Memory B cell (primary cell): ENCODE measurements at regions not wholly inside any gene's neighbourhood (a gene's known extent, or its start where the extent isn't known, plus 50 kb on each side); places are given as distances from the start of the nearest gene placed in this dataset.

Experiments used
- ATAC-seq: fragments of 150-1000 bp; cut with Tn5 transposase; 2 replicates; pipeline ENCODE4 v1.10.0; 2021; ENCODE audit warnings: low read depth, mild to moderate bottlenecking, moderate library complexity
- DNase-seq, 2 donors: peaks; one replicate each; pipeline ENCODE4 v3.0.0; 2022; ENCODE audit warnings: low spot score in 2 of 2
- H3K27ac Mint-ChIP-seq: one replicate; pipeline ENCODE4 v1.8.0; 2022; ENCODE audit warnings: mild to moderate bottlenecking, moderate library complexity, mixed read lengths
- H3K27me3 Mint-ChIP-seq: one replicate; pipeline ENCODE4 v1.8.0; 2022; ENCODE audit warnings: mixed read lengths
- H3K36me3 Mint-ChIP-seq: one replicate; pipeline ENCODE4 v1.8.0; 2022; ENCODE audit warnings: mild to moderate bottlenecking, mixed read lengths
- H3K4me1 Mint-ChIP-seq: one replicate; pipeline ENCODE4 v1.8.0; 2022; ENCODE audit warnings: mixed read lengths
- H3K4me3 Mint-ChIP-seq: one replicate; pipeline ENCODE4 v1.8.0; 2022; ENCODE audit warnings: mild to moderate bottlenecking, moderate library complexity, mixed read lengths
- H3K9me3 Mint-ChIP-seq: one replicate; pipeline ENCODE4 v1.8.0; 2022; ENCODE audit warnings: mixed read lengths

- DNase-seq (no peak), ATAC-seq (no peak)
- no peaks in the 10 kb centered on the region for H3K36me3 Mint-ChIP-seq
- no peak overlapping the region for H3K27ac Mint-ChIP-seq
- H3K4me1 Mint-ChIP-seq, result no peaks in the 10 kb centered on the region
- H3K9me3 Mint-ChIP-seq, result peaks cover 6% of the 10 kb centered on the region
- H3K27me3 Mint-ChIP-seq, result no peaks in the 10 kb centered on the region
- no peak overlapping the region for H3K4me3 Mint-ChIP-seq
Measured at GRCh38 chr9:84554069-84554664, 115.4 kb upstream of the NTRK2 start.

- no peaks in the 10 kb centered on the region for H3K4me1 Mint-ChIP-seq
- ATAC-seq (no peak), DNase-seq (no peak)
- H3K36me3 Mint-ChIP-seq, result no peaks in the 10 kb centered on the region
- no peak overlapping the region for H3K27ac Mint-ChIP-seq
- H3K27me3 Mint-ChIP-seq, result peaks cover 3% of the 10 kb centered on the region
- no peak overlapping the region for H3K4me3 Mint-ChIP-seq
- peaks cover 6% of the 10 kb centered on the region for H3K9me3 Mint-ChIP-seq
Measured at GRCh38 chr9:84556556-84556955, 113.0 kb upstream of the NTRK2 start.

- H3K36me3 Mint-ChIP-seq, result no peaks in the 10 kb centered on the region
- H3K27ac Mint-ChIP-seq, result no peak overlapping the region
- ATAC-seq (no peak), DNase-seq (no peak)
- peaks cover 6% of the 10 kb centered on the region for H3K9me3 Mint-ChIP-seq
- H3K27me3 Mint-ChIP-seq, result peaks cover 5% of the 10 kb centered on the region
- H3K4me3 Mint-ChIP-seq, result no peak overlapping the region
- H3K4me1 Mint-ChIP-seq, result no peaks in the 10 kb centered on the region
Measured at GRCh38 chr9:84557751-84558150, 111.8 kb upstream of the NTRK2 start.

DNA sequence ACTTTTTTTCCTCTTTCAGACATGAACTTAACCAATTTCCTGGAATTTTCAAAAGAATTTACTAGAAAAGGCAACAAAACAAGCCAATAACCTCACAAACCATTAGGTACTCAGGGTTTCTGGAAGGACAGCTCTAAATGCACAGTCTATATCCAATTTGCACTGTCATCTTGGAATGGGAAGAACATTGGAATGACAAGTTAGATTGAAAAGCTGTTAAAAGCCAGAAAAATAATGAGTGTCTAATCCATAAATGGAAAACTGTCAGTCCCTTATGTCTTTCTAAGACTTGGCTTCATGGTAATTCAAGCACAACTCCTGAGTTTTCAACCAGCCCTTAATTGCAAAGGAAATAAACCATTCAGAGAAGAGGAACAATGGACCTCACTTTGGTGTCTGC, 105.8 kb upstream of the NTRK2 start:
- Mint-ChIP-seq H3K9me3 (peaks cover 3% of the 10 kb centered on the region), H3K4me1 (no peaks in the 10 kb centered on the region), H3K27ac (no peak overlapping the region), H3K4me3 (no peak overlapping the region), H3K36me3 (no peaks in the 10 kb centered on the region), H3K27me3 (peaks cover 5% of the 10 kb centered on the region)
- ATAC-seq (no peak), DNase-seq (no peak)

DNA sequence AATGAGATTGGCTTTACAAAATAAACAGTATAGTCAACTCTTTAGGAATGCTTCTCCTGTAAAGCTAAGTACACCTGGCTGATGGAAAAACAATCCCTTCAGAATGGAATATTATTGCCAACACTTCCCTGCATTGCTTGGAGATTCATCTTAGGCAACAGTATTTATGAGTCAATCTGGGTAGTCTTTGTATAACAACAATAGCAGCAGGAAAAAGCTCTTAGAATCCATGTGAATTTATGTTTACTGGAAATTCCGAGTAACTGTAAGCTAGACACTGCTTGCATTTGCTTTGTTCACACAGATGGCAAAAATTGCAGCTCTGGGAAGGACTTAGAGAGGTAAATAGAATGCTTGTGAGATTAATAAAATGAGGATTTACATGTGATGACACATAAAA, 101.7 kb upstream of the NTRK2 start:
- Mint-ChIP-seq H3K36me3 (no peaks in the 10 kb centered on the region), H3K4me1 (no peaks in the 10 kb centered on the region), H3K9me3 (peaks cover 2% of the 10 kb centered on the region), H3K27ac (no peak overlapping the region), H3K27me3 (no peaks in the 10 kb centered on the region), H3K4me3 (no peak overlapping the region)
- ATAC-seq (no peak), DNase-seq (no peak)

DNA sequence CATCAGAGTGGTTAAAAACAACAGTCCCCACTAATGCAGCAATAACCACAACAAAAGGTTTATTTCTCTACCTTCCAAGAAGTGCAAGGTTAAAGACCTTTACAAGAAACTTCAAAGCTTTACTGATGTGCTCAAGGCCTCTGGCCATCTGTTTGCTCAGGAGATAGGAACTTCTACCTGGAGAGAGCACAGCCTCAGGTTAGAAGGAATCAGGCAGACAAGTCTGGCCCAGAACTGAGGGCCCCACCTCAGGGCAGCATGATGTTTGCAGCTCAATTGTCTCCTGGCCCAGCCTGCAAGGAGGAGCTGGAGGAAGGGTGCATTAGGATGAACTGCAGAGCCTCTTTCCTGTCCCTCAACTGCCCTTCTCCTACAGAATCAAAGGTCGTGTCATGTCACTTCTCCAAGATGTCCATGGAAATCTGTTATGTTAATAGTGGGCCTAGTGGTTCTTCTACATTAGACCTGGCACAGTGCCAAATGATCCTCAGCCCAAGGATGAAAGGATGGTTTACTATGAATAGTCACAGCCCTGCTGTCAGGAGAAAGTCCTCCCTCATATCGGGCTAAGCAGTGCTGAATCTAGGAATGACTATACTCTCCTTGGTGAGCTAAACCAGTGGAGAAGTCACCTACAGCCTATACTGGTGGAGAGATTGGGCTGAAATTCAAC, 98.9 kb upstream of the NTRK2 start:
- ATAC-seq (no peak), DNase-seq (no peak)
- peaks cover 2% of the 10 kb centered on the region for H3K9me3 Mint-ChIP-seq
- no peak overlapping the region for H3K27ac Mint-ChIP-seq
- no peaks in the 10 kb centered on the region for H3K36me3 Mint-ChIP-seq
- H3K27me3 Mint-ChIP-seq, result no peaks in the 10 kb centered on the region
- no peak overlapping the region for H3K4me3 Mint-ChIP-seq
- no peaks in the 10 kb centered on the region for H3K4me1 Mint-ChIP-seq

DNA sequence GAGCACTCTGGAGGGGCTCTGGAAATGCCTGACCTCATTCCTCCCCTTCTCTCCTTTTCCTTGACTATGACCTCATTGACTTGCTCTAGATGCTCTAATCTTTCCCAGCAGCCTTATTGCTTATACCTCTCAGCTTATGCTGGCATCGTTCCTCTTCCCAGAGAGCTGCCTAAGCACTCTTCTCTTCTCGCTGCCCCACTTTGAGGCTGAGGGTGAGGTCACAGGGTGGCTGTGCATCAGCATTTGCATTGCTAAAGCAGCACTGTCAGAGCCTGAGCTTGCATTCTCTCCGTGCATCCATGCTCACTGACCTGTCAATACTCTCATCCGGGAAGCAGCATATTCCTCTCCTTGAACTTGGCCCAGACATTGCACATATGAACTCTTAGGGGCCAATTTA, 96.4 kb upstream of the NTRK2 start:
- no peak for ATAC-seq
- Mint-ChIP-seq H3K9me3 (peaks cover 5% of the 10 kb centered on the region), H3K36me3 (no peaks in the 10 kb centered on the region), H3K27ac (no peak overlapping the region), H3K4me1 (no peaks in the 10 kb centered on the region), H3K4me3 (no peak overlapping the region), H3K27me3 (no peaks in the 10 kb centered on the region)
- no peak for DNase-seq

- Mint-ChIP-seq H3K4me1 (no peaks in the 10 kb centered on the region), H3K36me3 (no peaks in the 10 kb centered on the region), H3K4me3 (no peak overlapping the region), H3K9me3 (peaks cover 5% of the 10 kb centered on the region), H3K27ac (no peak overlapping the region), H3K27me3 (no peaks in the 10 kb centered on the region)
- ATAC-seq (no peak), DNase-seq (no peak)
Measured at GRCh38 chr9:84575705-84576104, 93.8 kb upstream of the NTRK2 start.

DNA sequence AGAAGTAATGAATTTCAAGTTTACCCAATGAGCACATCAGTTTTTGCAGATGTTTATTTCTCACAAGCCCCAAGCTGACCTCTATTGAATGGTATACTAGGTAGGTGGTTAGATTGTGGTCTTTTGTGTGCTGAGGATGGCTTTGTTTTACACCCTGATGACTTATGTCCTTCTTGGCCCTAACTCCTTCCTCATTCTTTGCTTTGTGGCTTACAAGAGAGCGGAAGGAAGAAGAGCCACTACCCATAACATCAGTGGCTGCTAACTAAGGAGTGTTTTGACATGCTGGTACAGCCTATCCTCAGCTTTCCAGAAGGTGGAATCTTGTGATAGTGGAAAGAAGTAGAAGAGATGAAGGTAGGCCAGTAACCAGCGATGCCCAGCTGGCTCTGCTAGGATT, 85.7 kb upstream of the NTRK2 start:
- ATAC-seq (no peak), DNase-seq (no peak)
- H3K36me3 Mint-ChIP-seq, result no peaks in the 10 kb centered on the region
- no peaks in the 10 kb centered on the region for H3K4me1 Mint-ChIP-seq
- H3K27me3 Mint-ChIP-seq, result no peaks in the 10 kb centered on the region
- peaks cover 1% of the 10 kb centered on the region for H3K9me3 Mint-ChIP-seq
- no peak overlapping the region for H3K4me3 Mint-ChIP-seq
- H3K27ac Mint-ChIP-seq, result no peak overlapping the region

DNA sequence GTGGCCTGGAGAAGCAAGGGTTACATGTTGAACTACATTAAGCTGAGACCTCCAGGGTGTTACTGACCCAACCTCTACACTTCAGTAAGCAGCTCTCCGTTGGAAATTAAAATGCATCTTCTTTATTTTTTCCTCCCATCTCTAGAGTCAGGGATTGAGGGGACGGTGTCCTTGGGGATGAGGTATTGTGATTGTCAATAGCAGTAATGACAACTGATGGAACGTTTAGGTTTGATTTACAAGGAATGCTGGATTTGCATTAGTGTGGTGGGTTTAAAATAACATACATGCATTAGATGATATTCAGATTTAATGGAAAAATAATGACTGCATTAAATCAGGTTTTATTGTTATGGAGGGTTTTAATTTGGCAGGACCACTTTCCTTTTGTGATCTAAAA, 82.9 kb upstream of the NTRK2 start:
- no peaks in the 10 kb centered on the region for H3K4me1 Mint-ChIP-seq
- H3K9me3 Mint-ChIP-seq, result no peaks in the 10 kb centered on the region
- ATAC-seq, result no peak
- H3K36me3 Mint-ChIP-seq, result no peaks in the 10 kb centered on the region
- H3K27me3 Mint-ChIP-seq, result peaks cover 2% of the 10 kb centered on the region
- DNase-seq, result no peak
- H3K4me3 Mint-ChIP-seq, result no peak overlapping the region
- H3K27ac Mint-ChIP-seq, result no peak overlapping the region

GRCh38 chr9:84587153-84587552, 82.4 kb upstream of the NTRK2 start:
- no peak overlapping the region for H3K4me3 Mint-ChIP-seq
- no peaks in the 10 kb centered on the region for H3K36me3 Mint-ChIP-seq
- no peak for ATAC-seq
- no peak for DNase-seq
- no peaks in the 10 kb centered on the region for H3K9me3 Mint-ChIP-seq
- no peak overlapping the region for H3K27ac Mint-ChIP-seq
- no peaks in the 10 kb centered on the region for H3K4me1 Mint-ChIP-seq
- H3K27me3 Mint-ChIP-seq, result peaks cover 2% of the 10 kb centered on the region

- no peak overlapping the region for H3K27ac Mint-ChIP-seq
- peaks cover 1% of the 10 kb centered on the region for H3K9me3 Mint-ChIP-seq
- H3K27me3 Mint-ChIP-seq, result peaks cover 2% of the 10 kb centered on the region
- H3K36me3 Mint-ChIP-seq, result no peaks in the 10 kb centered on the region
- DNase-seq (no peak), ATAC-seq (no peak)
- no peak overlapping the region for H3K4me3 Mint-ChIP-seq
- no peaks in the 10 kb centered on the region for H3K4me1 Mint-ChIP-seq
Measured at GRCh38 chr9:84589542-84589941, 80.0 kb upstream of the NTRK2 start.

GRCh38 chr9:84590706-84591105, 78.8 kb upstream of the NTRK2 start:
- Mint-ChIP-seq H3K27me3 (peaks cover 2% of the 10 kb centered on the region), H3K4me3 (no peak overlapping the region), H3K4me1 (no peaks in the 10 kb centered on the region), H3K27ac (no peak overlapping the region), H3K9me3 (peaks cover 3% of the 10 kb centered on the region), H3K36me3 (no peaks in the 10 kb centered on the region)
- DNase-seq (no peak), ATAC-seq (no peak)

DNA sequence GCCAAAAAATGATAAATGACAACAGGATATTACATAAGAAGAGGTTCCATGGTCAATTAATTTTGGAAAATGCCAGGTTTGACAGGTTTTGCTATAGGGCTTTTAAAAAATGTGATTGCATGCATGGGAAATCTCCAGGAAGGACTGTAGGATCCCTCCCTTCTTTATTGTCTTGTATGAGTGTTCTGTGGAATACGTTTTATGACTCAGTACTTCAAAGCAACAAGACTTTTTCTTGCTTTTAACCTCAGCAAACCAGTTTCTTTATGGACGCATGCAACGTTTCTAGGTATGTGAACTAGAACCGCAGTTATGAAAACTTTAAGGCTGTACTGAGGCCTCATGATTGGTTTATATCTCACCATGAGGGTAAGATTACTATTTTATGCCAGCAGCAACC, 76.6 kb upstream of the NTRK2 start:
- peaks cover 10% of the 10 kb centered on the region for H3K9me3 Mint-ChIP-seq
- peaks cover 7% of the 10 kb centered on the region for H3K4me1 Mint-ChIP-seq
- no peak overlapping the region for H3K27ac Mint-ChIP-seq
- no peaks in the 10 kb centered on the region for H3K36me3 Mint-ChIP-seq
- ATAC-seq (no peak), DNase-seq (no peak)
- H3K4me3 Mint-ChIP-seq, result no peak overlapping the region
- H3K27me3 Mint-ChIP-seq, result peaks cover 4% of the 10 kb centered on the region

GRCh38 chr9:84593352-84593751, 76.2 kb upstream of the NTRK2 start:
- DNase-seq, result no peak
- H3K27ac Mint-ChIP-seq, result no peak overlapping the region
- no peaks in the 10 kb centered on the region for H3K36me3 Mint-ChIP-seq
- H3K27me3 Mint-ChIP-seq, result peaks cover 4% of the 10 kb centered on the region
- no peak for ATAC-seq
- H3K9me3 Mint-ChIP-seq, result peaks cover 10% of the 10 kb centered on the region
- H3K4me3 Mint-ChIP-seq, result no peak overlapping the region
- peaks cover 7% of the 10 kb centered on the region for H3K4me1 Mint-ChIP-seq
